Endothelial cell (in vitro differentiated cells): ENCODE measurements at regions not wholly inside any gene's neighbourhood (a gene's known extent, or its start where the extent isn't known, plus 50 kb on each side); places are given as distances from the start of the nearest gene placed in this dataset.
"Not testable (repeated sequence)": the region's sequence is repeated elsewhere in the genome, so short reads cannot be mapped to it uniquely, and the experiment has no call there.

ENCODE experiments used
- DNase-seq: peaks from one replicate; pipeline ENCODE4 v3.0.0; 2021; ENCODE audit warnings: low spot score
- H3K27ac Mint-ChIP-seq: one replicate; pipeline ENCODE4 v1.8.0; 2021; ENCODE audit warnings: mixed read lengths, inconsistent platforms; ENCODE audit not compliant: unreplicated experiment
- H3K27me3 Mint-ChIP-seq: one replicate; pipeline ENCODE4 v1.8.0; 2021; ENCODE audit warnings: mild to moderate bottlenecking, moderate library complexity, mixed read lengths, inconsistent platforms; ENCODE audit not compliant: unreplicated experiment
- H3K36me3 Mint-ChIP-seq: one replicate; pipeline ENCODE4 v1.8.0; 2021; ENCODE audit warnings: mild to moderate bottlenecking, low read depth, mixed read lengths, inconsistent platforms; ENCODE audit not compliant: unreplicated experiment
- H3K4me1 Mint-ChIP-seq: one replicate; pipeline ENCODE4 v1.8.0; 2021; ENCODE audit warnings: mild to moderate bottlenecking, mixed read lengths, inconsistent platforms; ENCODE audit not compliant: unreplicated experiment
- H3K4me3 Mint-ChIP-seq: one replicate; pipeline ENCODE4 v1.8.0; 2021; ENCODE audit warnings: mild to moderate bottlenecking, mixed read lengths, inconsistent platforms; ENCODE audit not compliant: unreplicated experiment
- H3K9me3 Mint-ChIP-seq: one replicate; pipeline ENCODE4 v1.8.0; 2021; ENCODE audit warnings: mixed read lengths, inconsistent platforms; ENCODE audit not compliant: unreplicated experiment
- CTCF ChIP-seq: fragments of 200-600 bp; sonication (generic); IDR thresholded peaks from one replicate; pipeline ENCODE4 v1.5.0; 2021; ENCODE audit warnings: antibody characterized with exemption; ENCODE audit not compliant: unreplicated experiment

GRCh38 chr13:80928241-80928640 lies 587.3 kb upstream of the SPRY2 start:
- no peak for TF ChIP-seq CTCF
- no peak for DNase-seq
- no peaks in the 10 kb centered on the region for H3K27me3 Mint-ChIP-seq
- H3K9me3 Mint-ChIP-seq = no peaks in the 10 kb centered on the region
- H3K36me3 Mint-ChIP-seq = no peaks in the 10 kb centered on the region
- no peaks in the 10 kb centered on the region for H3K4me1 Mint-ChIP-seq
- H3K4me3 Mint-ChIP-seq = no peak overlapping the region
- H3K27ac Mint-ChIP-seq = no peak overlapping the region

- not testable (repeated sequence) for H3K4me3 Mint-ChIP-seq, H3K27me3 Mint-ChIP-seq, H3K36me3 Mint-ChIP-seq, H3K4me1 Mint-ChIP-seq, H3K9me3 Mint-ChIP-seq, H3K27ac Mint-ChIP-seq, DNase-seq
These were observed 585.1 kb upstream of the SPRY2 start for GRCh38 chr13:80926024-80926423.

GRCh38 chr13:80924596-80924995 lies 583.7 kb upstream of the SPRY2 start:
- no peak for DNase-seq
- H3K4me1 Mint-ChIP-seq = peaks cover 3% of the 10 kb centered on the region
- no peak for TF ChIP-seq CTCF
- H3K36me3 Mint-ChIP-seq = no peaks in the 10 kb centered on the region
- no peaks in the 10 kb centered on the region for H3K9me3 Mint-ChIP-seq
- no peaks in the 10 kb centered on the region for H3K27me3 Mint-ChIP-seq
- no peak overlapping the region for H3K27ac Mint-ChIP-seq
- H3K4me3 Mint-ChIP-seq = no peak overlapping the region

GRCh38 chr13:80923907-80924306 lies 583.0 kb upstream of the SPRY2 start:
- Mint-ChIP-seq H3K4me1 (peaks cover 3% of the 10 kb centered on the region), H3K27me3 (no peaks in the 10 kb centered on the region), H3K36me3 (no peaks in the 10 kb centered on the region), H3K9me3 (no peaks in the 10 kb centered on the region), H3K4me3 (no peak overlapping the region), H3K27ac (no peak overlapping the region)
- no peak for DNase-seq
- no peak for TF ChIP-seq CTCF

- TF ChIP-seq CTCF = no peak
- H3K36me3 Mint-ChIP-seq = no peaks in the 10 kb centered on the region
- peaks cover 3% of the 10 kb centered on the region for H3K4me1 Mint-ChIP-seq
- H3K9me3 Mint-ChIP-seq = no peaks in the 10 kb centered on the region
- H3K4me3 Mint-ChIP-seq = no peak overlapping the region
- H3K27me3 Mint-ChIP-seq = no peaks in the 10 kb centered on the region
- H3K27ac Mint-ChIP-seq = no peak overlapping the region
- no peak for DNase-seq
These were observed 581.0 kb upstream of the SPRY2 start for GRCh38 chr13:80921971-80922370.

GRCh38 chr13:80921541-80921940 lies 580.6 kb upstream of the SPRY2 start:
- Mint-ChIP-seq H3K36me3 (no peaks in the 10 kb centered on the region), H3K4me3 (no peak overlapping the region), H3K27ac (no peak overlapping the region), H3K27me3 (no peaks in the 10 kb centered on the region), H3K4me1 (peaks cover 3% of the 10 kb centered on the region), H3K9me3 (no peaks in the 10 kb centered on the region)
- no peak for TF ChIP-seq CTCF
- no peak for DNase-seq
